ENCODE measurements at regions not wholly inside any gene's neighbourhood (a gene's known extent, or its start where the extent isn't known, plus 50 kb on each side); places are given as distances from the start of the nearest gene placed in this dataset.

- Mint-ChIP-seq H3K27ac (peak overlapping the region in 1 of 7 donors; percentile 53), H3K9me3 (no peaks in the 10 kb centered on the region), H3K4me1 (peaks cover 0 to 9% (median 2%) of the 10 kb centered on the region in 4 donors), H3K4me3 (no peak overlapping the region), H3K27me3 (no peaks in the 10 kb centered on the region), H3K36me3 (no peaks in the 10 kb centered on the region)
- H3K27ac ChIP-seq (ENCODE audit: low read depth, low read length), result no peak overlapping the region
- H3K4me1 ChIP-seq (ENCODE audit: insufficient read depth, low read length), result no peaks in the 10 kb centered on the region
- no peaks in the 10 kb centered on the region for H3K27me3 ChIP-seq (ENCODE audit: insufficient read depth, low read length)
- intact Hi-C loops (cut with micrococcal nuclease), result no loop called here
- no peak for DNase-seq
- ChIA-PET CTCF (ENCODE audit: partially characterized antibody) (no interaction called here), POLR2A (ENCODE audit: partially characterized antibody) (no interaction called here)
- no peaks in the 10 kb centered on the region for H3K9me3 ChIP-seq (ENCODE audit: control insufficient read depth in 1 of 2, low read length in 2 of 2)
- H3K36me3 ChIP-seq (ENCODE audit: insufficient read depth, low read length), result no peaks in the 10 kb centered on the region
- H3K4me3 ChIP-seq (ENCODE audit: low read length in 2 of 2), result no peak overlapping the region
These were observed 88.6 kb downstream of the PDGFA start for GRCh38 chr7:431041-431440.

GRCh38 chr7:431658-432111, 88.0 kb downstream of the PDGFA start:
- Histone ChIP-seq H3K9me3 (ENCODE audit: control insufficient read depth in 1 of 2, low read length in 2 of 2) (no peaks in the 10 kb centered on the region), H3K4me1 (ENCODE audit: insufficient read depth, low read length) (no peaks in the 10 kb centered on the region), H3K27ac (ENCODE audit: low read depth, low read length) (no peak overlapping the region), H3K4me3 (ENCODE audit: low read length in 2 of 2) (no peak overlapping the region), H3K27me3 (ENCODE audit: insufficient read depth, low read length) (no peaks in the 10 kb centered on the region), H3K36me3 (ENCODE audit: insufficient read depth, low read length) (no peaks in the 10 kb centered on the region)
- Mint-ChIP-seq H3K4me3 (no peak overlapping the region), H3K27me3 (no peaks in the 10 kb centered on the region), H3K9me3 (no peaks in the 10 kb centered on the region), H3K36me3 (no peaks in the 10 kb centered on the region), H3K4me1 (peaks cover 0 to 9% (median 2%) of the 10 kb centered on the region in 4 donors), H3K27ac (no peak overlapping the region)
- ChIA-PET CTCF (ENCODE audit: partially characterized antibody) (no interaction called here), POLR2A (ENCODE audit: partially characterized antibody) (no interaction called here)
- intact Hi-C loops (cut with micrococcal nuclease), result no loop called here
- DNase-seq, result no peak

- no peak overlapping the region for H3K27ac Mint-ChIP-seq
- peak overlapping the region in 1 of 8 donors; percentile 5 for H3K4me3 Mint-ChIP-seq
- CTCF ChIA-PET (ENCODE audit: partially characterized antibody), result no interaction called here
These were observed 87.4 kb downstream of the PDGFA start for GRCh38 chr7:432256-432655.

GRCh38 chr7:432933-433332, 86.7 kb downstream of the PDGFA start:
- Histone ChIP-seq H3K4me3 (ENCODE audit: low read length in 2 of 2) (no peak overlapping the region), H3K27ac (ENCODE audit: low read depth, low read length) (no peak overlapping the region), H3K9me3 (ENCODE audit: control insufficient read depth in 1 of 2, low read length in 2 of 2) (no peaks in the 10 kb centered on the region), H3K36me3 (ENCODE audit: insufficient read depth, low read length) (no peaks in the 10 kb centered on the region), H3K4me1 (ENCODE audit: insufficient read depth, low read length) (no peaks in the 10 kb centered on the region), H3K27me3 (ENCODE audit: insufficient read depth, low read length) (no peaks in the 10 kb centered on the region)
- ChIA-PET POLR2A (ENCODE audit: partially characterized antibody) (no interaction called here), CTCF (ENCODE audit: partially characterized antibody) (no interaction called here)
- no peak for DNase-seq
- Mint-ChIP-seq H3K27me3 (no peaks in the 10 kb centered on the region), H3K27ac (no peak overlapping the region), H3K9me3 (no peaks in the 10 kb centered on the region), H3K4me1 (peaks cover 0 to 9% (median 2%) of the 10 kb centered on the region in 4 donors), H3K4me3 (no peak overlapping the region), H3K36me3 (no peaks in the 10 kb centered on the region)
- intact Hi-C loops (cut with micrococcal nuclease), result no loop called here

More at GRCh38 chr7:432256-432655, 87.4 kb downstream of the PDGFA start:
- H3K36me3 ChIP-seq (ENCODE audit: insufficient read depth, low read length), result no peaks in the 10 kb centered on the region
- H3K27me3 ChIP-seq (ENCODE audit: insufficient read depth, low read length), result no peaks in the 10 kb centered on the region
- H3K9me3 Mint-ChIP-seq, result no peaks in the 10 kb centered on the region
- DNase-seq, result no peak
- H3K27ac ChIP-seq (ENCODE audit: low read depth, low read length), result no peak overlapping the region
- H3K4me1 ChIP-seq (ENCODE audit: insufficient read depth, low read length), result no peaks in the 10 kb centered on the region
- no peaks in the 10 kb centered on the region for H3K9me3 ChIP-seq (ENCODE audit: control insufficient read depth in 1 of 2, low read length in 2 of 2)
- H3K27me3 Mint-ChIP-seq, result no peaks in the 10 kb centered on the region
- POLR2A ChIA-PET (ENCODE audit: partially characterized antibody), result no interaction called here
- peaks cover 0 to 9% (median 2%) of the 10 kb centered on the region in 4 donors for H3K4me1 Mint-ChIP-seq
- no peak overlapping the region for H3K4me3 ChIP-seq (ENCODE audit: low read length in 2 of 2)
- H3K36me3 Mint-ChIP-seq, result no peaks in the 10 kb centered on the region
- intact Hi-C loops (cut with micrococcal nuclease), result no loop called here

- Mint-ChIP-seq H3K36me3 (no peaks in the 10 kb centered on the region), H3K27me3 (no peaks in the 10 kb centered on the region), H3K4me3 (no peak overlapping the region), H3K4me1 (peaks cover 0 to 9% (median 2%) of the 10 kb centered on the region in 4 donors), H3K9me3 (no peaks in the 10 kb centered on the region), H3K27ac (no peak overlapping the region)
- Histone ChIP-seq H3K36me3 (ENCODE audit: insufficient read depth, low read length) (no peaks in the 10 kb centered on the region), H3K27me3 (ENCODE audit: insufficient read depth, low read length) (no peaks in the 10 kb centered on the region), H3K4me3 (ENCODE audit: low read length in 2 of 2) (no peak overlapping the region), H3K9me3 (ENCODE audit: control insufficient read depth in 1 of 2, low read length in 2 of 2) (no peaks in the 10 kb centered on the region), H3K27ac (ENCODE audit: low read depth, low read length) (no peak overlapping the region), H3K4me1 (ENCODE audit: insufficient read depth, low read length) (no peaks in the 10 kb centered on the region)
- ChIA-PET CTCF (ENCODE audit: partially characterized antibody) (no interaction called here), POLR2A (ENCODE audit: partially characterized antibody) (no interaction called here)
- no peak for DNase-seq
- intact Hi-C loops (cut with micrococcal nuclease), result no loop called here
These were observed 86.1 kb downstream of the PDGFA start for GRCh38 chr7:433558-433957.

- H3K27ac Mint-ChIP-seq, result peak overlapping the region in 2 of 7 donors; percentile 22 to 66
- no peaks in the 10 kb centered on the region for H3K36me3 Mint-ChIP-seq
- H3K4me1 Mint-ChIP-seq, result peaks cover 0 to 9% (median 2%) of the 10 kb centered on the region in 4 donors
- POLR2A ChIA-PET (ENCODE audit: partially characterized antibody), result no interaction called here
- Histone ChIP-seq H3K27ac (ENCODE audit: low read depth, low read length) (no peak overlapping the region), H3K4me1 (ENCODE audit: insufficient read depth, low read length) (no peaks in the 10 kb centered on the region), H3K36me3 (ENCODE audit: insufficient read depth, low read length) (no peaks in the 10 kb centered on the region), H3K27me3 (ENCODE audit: insufficient read depth, low read length) (no peaks in the 10 kb centered on the region), H3K9me3 (ENCODE audit: control insufficient read depth in 1 of 2, low read length in 2 of 2) (no peaks in the 10 kb centered on the region), H3K4me3 (ENCODE audit: low read length in 2 of 2) (no peak overlapping the region)
- DNase-seq, result no peak
- CTCF ChIA-PET (ENCODE audit: partially characterized antibody), result no interaction called here
- intact Hi-C loops (cut with micrococcal nuclease), result no loop called here
- no peaks in the 10 kb centered on the region for H3K27me3 Mint-ChIP-seq
- H3K4me3 Mint-ChIP-seq, result peak overlapping the region in 3 of 8 donors; percentile 6 to 53 (median 36)
- H3K9me3 Mint-ChIP-seq, result peaks cover 0 to 2% (median 0%) of the 10 kb centered on the region in 8 donors
These were observed 84.6 kb downstream of the PDGFA start for GRCh38 chr7:434891-435629.

GRCh38 chr7:435630-436366, 83.8 kb downstream of the PDGFA start:
- CTCF ChIA-PET (ENCODE audit: partially characterized antibody), result no interaction called here
- DNase-seq, result no peak
- Mint-ChIP-seq H3K27me3 (no peaks in the 10 kb centered on the region), H3K36me3 (no peaks in the 10 kb centered on the region), H3K9me3 (peaks cover 0 to 2% (median 0%) of the 10 kb centered on the region in 8 donors), H3K4me1 (peaks cover 0 to 9% (median 2%) of the 10 kb centered on the region in 4 donors), H3K4me3 (peak overlapping the region in 1 of 8 donors; percentile 31), H3K27ac (peak overlapping the region in 1 of 7 donors; percentile 66)
- POLR2A ChIA-PET (ENCODE audit: partially characterized antibody), result no interaction called here
- Histone ChIP-seq H3K27ac (ENCODE audit: low read depth, low read length) (no peak overlapping the region), H3K4me1 (ENCODE audit: insufficient read depth, low read length) (no peaks in the 10 kb centered on the region), H3K36me3 (ENCODE audit: insufficient read depth, low read length) (no peaks in the 10 kb centered on the region), H3K9me3 (ENCODE audit: control insufficient read depth in 1 of 2, low read length in 2 of 2) (no peaks in the 10 kb centered on the region), H3K27me3 (ENCODE audit: insufficient read depth, low read length) (no peaks in the 10 kb centered on the region), H3K4me3 (ENCODE audit: low read length in 2 of 2) (no peak overlapping the region)
- intact Hi-C loops (cut with micrococcal nuclease), result no loop called here

All from CD4-positive, alpha-beta memory T cell (primary cell).